ENCODE measurements at regions not wholly inside any gene's neighbourhood (a gene's known extent, or its start where the extent isn't known, plus 50 kb on each side); places are given as distances from the start of the nearest gene placed in this dataset.
A peak's percentile ranks its signal among the peaks of the same experiment; 100 is the strongest.

GRCh38 chr7:156163747-156164146 lies 351.5 kb upstream of the SHH start:
- TF ChIP-seq CTCF (IDR thresholded peaks at IDR 0.05; ENCODE audit: control insufficient read depth, extremely low read depth, insufficient read depth) = no peak
- DNase-seq (ENCODE audit: low read depth) = no peak
- H3K4me3 ChIP-seq (ENCODE audit: low read depth, low read length) = no peak overlapping the region

GRCh38 chr7:156162451-156162850 lies 350.2 kb upstream of the SHH start:
- DNase-seq (ENCODE audit: low read depth) = no peak
- H3K4me3 ChIP-seq (ENCODE audit: low read depth, low read length) = no peak overlapping the region
- no peak for TF ChIP-seq CTCF (IDR thresholded peaks at IDR 0.05; ENCODE audit: control insufficient read depth, extremely low read depth, insufficient read depth)

GRCh38 chr7:156160811-156161210 lies 348.5 kb upstream of the SHH start:
- no peak overlapping the region for H3K4me3 ChIP-seq (ENCODE audit: low read depth, low read length)
- DNase-seq (ENCODE audit: low read depth) = no peak
- TF ChIP-seq CTCF (IDR thresholded peaks at IDR 0.05; ENCODE audit: control insufficient read depth, extremely low read depth, insufficient read depth) = no peak

- H3K4me3 ChIP-seq (ENCODE audit: low read depth, low read length) = no peak overlapping the region
- TF ChIP-seq CTCF (IDR thresholded peaks at IDR 0.05; ENCODE audit: control insufficient read depth, extremely low read depth, insufficient read depth) = no peak
- no peak for DNase-seq (ENCODE audit: low read depth)
Observed at GRCh38 chr7:156158693-156159092, 346.4 kb upstream of the SHH start.

- no peak for DNase-seq (ENCODE audit: low read depth)
- no peak overlapping the region for H3K4me3 ChIP-seq (ENCODE audit: low read depth, low read length)
- TF ChIP-seq CTCF (IDR thresholded peaks at IDR 0.05; ENCODE audit: control insufficient read depth, extremely low read depth, insufficient read depth) = no peak
Observed at GRCh38 chr7:156158213-156158612, 345.9 kb upstream of the SHH start.

GRCh38 chr7:156157409-156158012 lies 345.2 kb upstream of the SHH start:
- TF ChIP-seq CTCF (IDR thresholded peaks at IDR 0.05; ENCODE audit: control insufficient read depth, extremely low read depth, insufficient read depth) = no peak
- DNase-seq (ENCODE audit: low read depth) = no peak
- H3K4me3 ChIP-seq (ENCODE audit: low read depth, low read length) = no peak overlapping the region

GRCh38 chr7:156156734-156157408 lies 344.6 kb upstream of the SHH start:
- DNase-seq (ENCODE audit: low read depth) = peak; percentile 40
- peak; percentile 76 for TF ChIP-seq CTCF (IDR thresholded peaks at IDR 0.05; ENCODE audit: control insufficient read depth, extremely low read depth, insufficient read depth)
- H3K4me3 ChIP-seq (ENCODE audit: low read depth, low read length) = no peak overlapping the region

Measured in LNCaP clone FGC (cell line).